ENCODE measurements at regions not wholly inside any gene's neighbourhood (a gene's known extent, or its start where the extent isn't known, plus 50 kb on each side); places are given as distances from the start of the nearest gene placed in this dataset.

DNA sequence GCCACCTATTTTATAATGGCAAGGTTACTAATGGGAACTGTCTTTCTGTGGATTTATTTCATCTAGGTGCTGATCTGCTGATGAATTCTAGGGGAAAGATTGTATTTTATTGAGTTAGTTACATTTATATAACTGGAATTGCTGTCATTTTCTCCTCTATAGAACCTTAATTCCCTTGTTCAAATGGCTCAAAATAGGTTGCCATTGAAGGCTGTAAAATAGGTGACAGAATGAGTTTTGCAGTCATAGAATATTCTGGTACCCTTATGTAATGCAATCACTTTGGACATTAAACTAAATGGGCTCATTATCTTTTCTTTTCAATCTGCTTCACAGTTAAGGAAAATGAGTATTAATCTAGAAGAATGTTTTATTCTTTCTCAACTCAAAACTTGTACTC is 131.0 kb downstream of the CTH start:
- Mint-ChIP-seq H3K27ac (no peak overlapping the region), H3K27me3 (peaks cover 14% of the 10 kb centered on the region), H3K4me3 (no peak overlapping the region), H3K9me3 (no peaks in the 10 kb centered on the region), H3K36me3 (ENCODE audit: low read depth) (no peaks in the 10 kb centered on the region), H3K4me1 (ENCODE audit: low read depth) (no peaks in the 10 kb centered on the region)
- intact Hi-C loops (cut with DNase I, micrococcal nuclease), result no loop called here
- ChIA-PET CTCF (no interaction called here), POLR2A (no interaction called here)
- DNase-seq (no peak), ATAC-seq (ENCODE audit: poor library complexity) (no peak)
- H3K4me3 ChIP-seq (ENCODE audit: low read length), result no peak overlapping the region
- H3K9me3 ChIP-seq (ENCODE audit: control insufficient read depth in 1 of 2, insufficient read depth in 1 of 2, low read length in 2 of 2), result no peaks in the 10 kb centered on the region
- TF ChIP-seq, protein P1, sequence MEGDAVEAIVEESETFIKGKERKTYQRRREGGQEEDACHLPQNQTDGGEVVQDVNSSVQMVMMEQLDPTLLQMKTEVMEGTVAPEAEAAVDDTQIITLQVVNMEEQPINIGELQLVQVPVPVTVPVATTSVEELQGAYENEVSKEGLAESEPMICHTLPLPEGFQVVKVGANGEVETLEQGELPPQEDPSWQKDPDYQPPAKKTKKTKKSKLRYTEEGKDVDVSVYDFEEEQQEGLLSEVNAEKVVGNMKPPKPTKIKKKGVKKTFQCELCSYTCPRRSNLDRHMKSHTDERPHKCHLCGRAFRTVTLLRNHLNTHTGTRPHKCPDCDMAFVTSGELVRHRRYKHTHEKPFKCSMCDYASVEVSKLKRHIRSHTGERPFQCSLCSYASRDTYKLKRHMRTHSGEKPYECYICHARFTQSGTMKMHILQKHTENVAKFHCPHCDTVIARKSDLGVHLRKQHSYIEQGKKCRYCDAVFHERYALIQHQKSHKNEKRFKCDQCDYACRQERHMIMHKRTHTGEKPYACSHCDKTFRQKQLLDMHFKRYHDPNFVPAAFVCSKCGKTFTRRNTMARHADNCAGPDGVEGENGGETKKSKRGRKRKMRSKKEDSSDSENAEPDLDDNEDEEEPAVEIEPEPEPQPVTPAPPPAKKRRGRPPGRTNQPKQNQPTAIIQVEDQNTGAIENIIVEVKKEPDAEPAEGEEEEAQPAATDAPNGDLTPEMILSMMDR (IDR thresholded peaks at IDR 0.05), result no peak
- H3K4me1 ChIP-seq (ENCODE audit: insufficient read depth, low read length), result no peaks in the 10 kb centered on the region
- H3K27ac ChIP-seq (ENCODE audit: low read depth in 1 of 2, low read length in 2 of 2), result no peak overlapping the region
- no peaks in the 10 kb centered on the region for H3K36me3 ChIP-seq (ENCODE audit: insufficient read depth, low read length)
- no peaks in the 10 kb centered on the region for H3K27me3 ChIP-seq (ENCODE audit: control insufficient read depth in 1 of 2, insufficient read depth in 2 of 2, low read length in 2 of 2)

DNA sequence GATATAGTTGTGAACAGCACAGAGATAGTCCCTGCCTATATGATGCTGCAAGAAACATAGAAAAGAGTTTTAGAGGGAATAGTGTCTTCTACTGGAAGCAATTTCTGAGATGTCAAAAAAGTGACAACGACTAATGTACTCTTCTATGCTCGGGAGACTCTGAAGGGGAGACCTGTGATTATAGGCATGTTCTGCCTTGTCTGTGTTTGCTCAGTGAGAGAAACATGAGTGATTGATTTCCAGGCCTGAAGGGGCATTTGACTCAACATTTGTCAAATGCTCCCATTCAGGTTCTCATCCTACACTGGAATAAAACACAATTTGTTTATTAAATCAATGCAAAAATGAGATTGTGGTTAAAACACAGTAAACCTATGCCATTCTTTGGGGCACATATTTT is 131.8 kb downstream of the CTH start:
- POLR2A ChIA-PET, result no interaction called here

DNA sequence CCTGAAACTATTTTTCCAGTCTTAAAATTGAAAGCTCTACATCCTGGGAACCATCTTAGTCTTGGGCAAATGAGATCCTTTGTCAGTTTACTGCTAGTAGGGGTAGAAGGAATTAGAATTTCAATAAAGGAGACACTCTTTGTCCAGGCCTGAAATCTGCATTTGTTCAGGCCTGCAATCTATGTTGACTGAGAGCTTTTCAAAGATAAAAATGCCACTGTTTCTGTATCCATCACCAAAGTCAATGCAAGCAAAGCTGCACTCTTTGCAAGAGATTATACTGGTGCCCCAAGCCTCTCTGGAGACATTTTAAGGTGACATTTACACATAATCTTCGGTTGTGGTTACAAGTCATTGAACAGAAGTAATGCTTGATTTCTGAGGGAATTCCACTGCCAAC is 135.7 kb downstream of the CTH start:
- DNase-seq, result no peak
- intact Hi-C loops (cut with DNase I, micrococcal nuclease), result no loop called here
- no peaks in the 10 kb centered on the region for H3K9me3 ChIP-seq (ENCODE audit: control insufficient read depth in 1 of 2, insufficient read depth in 1 of 2, low read length in 2 of 2)
- Mint-ChIP-seq H3K4me3 (no peak overlapping the region), H3K36me3 (ENCODE audit: low read depth) (no peaks in the 10 kb centered on the region), H3K27me3 (peaks cover 21% of the 10 kb centered on the region), H3K27ac (no peak overlapping the region), H3K4me1 (ENCODE audit: low read depth) (no peaks in the 10 kb centered on the region), H3K9me3 (no peaks in the 10 kb centered on the region)
- no peaks in the 10 kb centered on the region for H3K4me1 ChIP-seq (ENCODE audit: insufficient read depth, low read length)
- TF ChIP-seq, protein P1 (IDR thresholded peaks at IDR 0.05), result no peak
- ATAC-seq (ENCODE audit: poor library complexity), result no peak
- ChIA-PET POLR2A (interaction anchor here (0.6 kb wide), 1 partner anchor 23 kb away, joined by 3 read pairs; no protein-coding TSS in a partner anchor), CTCF (no interaction called here)
- no peaks in the 10 kb centered on the region for H3K27me3 ChIP-seq (ENCODE audit: control insufficient read depth in 1 of 2, insufficient read depth in 2 of 2, low read length in 2 of 2)
- no peak overlapping the region for H3K27ac ChIP-seq (ENCODE audit: low read depth in 1 of 2, low read length in 2 of 2)
- H3K4me3 ChIP-seq (ENCODE audit: low read length), result no peak overlapping the region
- H3K36me3 ChIP-seq (ENCODE audit: insufficient read depth, low read length), result no peaks in the 10 kb centered on the region

More for the DNA sequence above, 131.8 kb downstream of the CTH start:
- no peak overlapping the region for H3K4me3 ChIP-seq (ENCODE audit: low read length)
- no peak overlapping the region for H3K27ac Mint-ChIP-seq
- no peak overlapping the region for H3K4me3 Mint-ChIP-seq
- no peaks in the 10 kb centered on the region for H3K36me3 Mint-ChIP-seq (ENCODE audit: low read depth)
- H3K27me3 ChIP-seq (ENCODE audit: control insufficient read depth in 1 of 2, insufficient read depth in 2 of 2, low read length in 2 of 2), result no peaks in the 10 kb centered on the region
- H3K36me3 ChIP-seq (ENCODE audit: insufficient read depth, low read length), result no peaks in the 10 kb centered on the region
- H3K27me3 Mint-ChIP-seq, result peaks cover 18% of the 10 kb centered on the region
- DNase-seq, result no peak
- H3K9me3 Mint-ChIP-seq, result no peaks in the 10 kb centered on the region
- no peaks in the 10 kb centered on the region for H3K9me3 ChIP-seq (ENCODE audit: control insufficient read depth in 1 of 2, insufficient read depth in 1 of 2, low read length in 2 of 2)
- no peaks in the 10 kb centered on the region for H3K4me1 ChIP-seq (ENCODE audit: insufficient read depth, low read length)
- intact Hi-C loops (cut with DNase I, micrococcal nuclease), result no loop called here
- TF ChIP-seq, protein P1 (IDR thresholded peaks at IDR 0.05), result no peak
- CTCF ChIA-PET, result no interaction called here
- no peak for ATAC-seq (ENCODE audit: poor library complexity)
- H3K27ac ChIP-seq (ENCODE audit: low read depth in 1 of 2, low read length in 2 of 2), result no peak overlapping the region
- no peaks in the 10 kb centered on the region for H3K4me1 Mint-ChIP-seq (ENCODE audit: low read depth)

All from CD4-positive, alpha-beta T cell (primary cell).